Neural cell (in vitro differentiated cells): ENCODE measurements at regions not wholly inside any gene's neighbourhood (a gene's known extent, or its start where the extent isn't known, plus 50 kb on each side); places are given as distances from the start of the nearest gene placed in this dataset.

Experiments
- H2AFZ ChIP-seq: fragments of 200-600, 300-800 bp; sonication (generic), shearing (Covaris generic); 2 replicates; pipeline ENCODE4 v1.6.0; 2014; ENCODE audit warnings: low read depth, mild to moderate bottlenecking, antibody characterized with exemption, low read length, moderate library complexity
- H3F3A ChIP-seq: fragments of 200-600 bp; shearing (Covaris generic); 2 replicates; pipeline ENCODE4 v1.6.1; 2016; ENCODE audit warnings: mild to moderate bottlenecking, moderate library complexity, mixed read lengths, antibody characterized with exemption, low read length; ENCODE audit not compliant: insufficient read depth, poor library complexity, severe bottlenecking
- H3K27ac ChIP-seq: fragments of 200-600, 300-800 bp; sonication (generic), shearing (Covaris generic); 2 replicates; pipeline ENCODE4 v1.5.1; 2014; ENCODE audit warnings: mild to moderate bottlenecking, low read length, moderate library complexity
- H3K27me3 ChIP-seq: fragments of 300-800, 200-600 bp; sonication (generic), shearing (Covaris generic); 2 replicates; pipeline ENCODE4 v1.6.0; 2014; ENCODE audit warnings: mild to moderate bottlenecking, low read depth, low read length, moderate library complexity; ENCODE audit not compliant: insufficient read depth
- H3K36me3 ChIP-seq: fragments of 300-800, 200-600 bp; sonication (generic), shearing (Covaris generic); 2 replicates; pipeline ENCODE4 v1.5.1; 2014; ENCODE audit warnings: mild to moderate bottlenecking, antibody characterized with exemption, low read length, moderate library complexity; ENCODE audit not compliant: insufficient read depth
- H3K4me2 ChIP-seq: fragments of 300-800, 200-600 bp; sonication (generic), shearing (Covaris generic); 2 replicates; pipeline ENCODE4 v1.6.0; 2014; ENCODE audit warnings: mild to moderate bottlenecking, low read length
- H3K4me3 ChIP-seq: fragments of 300-800, 200-600 bp; sonication (generic), shearing (Covaris generic); 2 replicates; pipeline ENCODE4 v1.5.1; 2014; ENCODE audit warnings: mild to moderate bottlenecking, low read length, moderate library complexity
- H3K79me2 ChIP-seq: fragments of 200-600 bp; shearing (Covaris generic); replicated peaks from 2 replicates; pipeline ENCODE4 v1.6.0; 2014; ENCODE audit warnings: mild to moderate bottlenecking, low read length, moderate library complexity; ENCODE audit not compliant: insufficient read depth
- H3K9ac ChIP-seq: fragments of 300-800, 200-600 bp; sonication (generic), shearing (Covaris generic); 2 replicates; pipeline ENCODE4 v1.6.1; 2016; ENCODE audit warnings: mild to moderate bottlenecking, low read length, mixed read lengths
- H3K9me2 ChIP-seq: fragments of 200-600 bp; shearing (Covaris generic); 2 replicates; pipeline ENCODE4 v1.6.1; 2016; ENCODE audit warnings: mild to moderate bottlenecking, low read length, mixed read lengths; ENCODE audit not compliant: insufficient read depth
- H3K9me3 ChIP-seq: fragments of 200-600, 300-800 bp; sonication (generic), shearing (Covaris generic); 2 replicates; pipeline ENCODE4 v1.6.1; 2016; ENCODE audit warnings: mild to moderate bottlenecking, mixed run types, low read length, moderate library complexity, mixed read lengths
- H4K20me1 ChIP-seq: fragments of 200-600 bp; shearing (Covaris generic); 2 replicates; pipeline ENCODE4 v1.6.1; 2016; ENCODE audit warnings: mild to moderate bottlenecking, mixed run types; ENCODE audit not compliant: insufficient read depth
- CTCF ChIP-seq: fragments of 450-650 bp; IDR thresholded peaks from 2 replicates; pipeline ENCODE4 v1.5.1; 2014; ENCODE audit warnings: antibody characterized with exemption, mild to moderate bottlenecking, moderate library complexity; ENCODE audit not compliant: poor library complexity, severe bottlenecking
- EP300 ChIP-seq: fragments of 450-650 bp; conservative IDR thresholded peaks from 2 replicates; pipeline ENCODE4 v1.6.1; 2014; ENCODE audit warnings: antibody characterized with exemption, mild to moderate bottlenecking, moderate library complexity; ENCODE audit not compliant: poor library complexity, severe bottlenecking
- EZH2 ChIP-seq: fragments of 200-600, 300-800 bp; shearing (Covaris generic), sonication (generic); IDR thresholded peaks from 2 replicates; pipeline ENCODE4 v1.6.1; 2014; ENCODE audit warnings: antibody characterized with exemption, low read length, borderline replicate concordance, mild to moderate bottlenecking; ENCODE audit not compliant: insufficient read depth, poor library complexity, severe bottlenecking
- MXI1 ChIP-seq: fragments of 450-650 bp; conservative IDR thresholded peaks from 2 replicates; pipeline ENCODE4 v1.6.1; 2014; ENCODE audit warnings: antibody characterized with exemption, mild to moderate bottlenecking; ENCODE audit not compliant: poor library complexity, severe bottlenecking
- POLR2AphosphoS5 ChIP-seq: IDR thresholded peaks from 2 replicates; pipeline ENCODE4 v1.6.1; 2012
- RAD21 ChIP-seq: fragments of 450-650 bp; conservative IDR thresholded peaks from 2 replicates; pipeline ENCODE4 v1.6.1; 2014; ENCODE audit warnings: antibody characterized with exemption, mild to moderate bottlenecking, moderate library complexity
- SMC3 ChIP-seq: fragments of 450-650 bp; conservative IDR thresholded peaks from 2 replicates; pipeline ENCODE4 v1.6.1; 2014; ENCODE audit warnings: antibody characterized with exemption, mild to moderate bottlenecking, moderate library complexity; ENCODE audit not compliant: poor library complexity
- TAF1 ChIP-seq: IDR thresholded peaks from 2 replicates; pipeline ENCODE4 v1.6.1; 2012; ENCODE audit warnings: low read depth
- TF ChIP-seq, protein P1 (sequence below): IDR thresholded peaks from 2 replicates; pipeline ENCODE4 v1.6.1; 2012; ENCODE audit warnings: borderline replicate concordance

GRCh38 chr9:87392086-87392485 is 105.6 kb upstream of the DAPK1 start:
- H3K27ac ChIP-seq, result no peak overlapping the region
- TF ChIP-seq EZH2 (no peak), RAD21 (no peak), SMC3 (no peak), MXI1 (no peak), TAF1 (no peak), EP300 (no peak), CTCF (no peak), POLR2AphosphoS5 (no peak)
- TF ChIP-seq, protein P1, sequence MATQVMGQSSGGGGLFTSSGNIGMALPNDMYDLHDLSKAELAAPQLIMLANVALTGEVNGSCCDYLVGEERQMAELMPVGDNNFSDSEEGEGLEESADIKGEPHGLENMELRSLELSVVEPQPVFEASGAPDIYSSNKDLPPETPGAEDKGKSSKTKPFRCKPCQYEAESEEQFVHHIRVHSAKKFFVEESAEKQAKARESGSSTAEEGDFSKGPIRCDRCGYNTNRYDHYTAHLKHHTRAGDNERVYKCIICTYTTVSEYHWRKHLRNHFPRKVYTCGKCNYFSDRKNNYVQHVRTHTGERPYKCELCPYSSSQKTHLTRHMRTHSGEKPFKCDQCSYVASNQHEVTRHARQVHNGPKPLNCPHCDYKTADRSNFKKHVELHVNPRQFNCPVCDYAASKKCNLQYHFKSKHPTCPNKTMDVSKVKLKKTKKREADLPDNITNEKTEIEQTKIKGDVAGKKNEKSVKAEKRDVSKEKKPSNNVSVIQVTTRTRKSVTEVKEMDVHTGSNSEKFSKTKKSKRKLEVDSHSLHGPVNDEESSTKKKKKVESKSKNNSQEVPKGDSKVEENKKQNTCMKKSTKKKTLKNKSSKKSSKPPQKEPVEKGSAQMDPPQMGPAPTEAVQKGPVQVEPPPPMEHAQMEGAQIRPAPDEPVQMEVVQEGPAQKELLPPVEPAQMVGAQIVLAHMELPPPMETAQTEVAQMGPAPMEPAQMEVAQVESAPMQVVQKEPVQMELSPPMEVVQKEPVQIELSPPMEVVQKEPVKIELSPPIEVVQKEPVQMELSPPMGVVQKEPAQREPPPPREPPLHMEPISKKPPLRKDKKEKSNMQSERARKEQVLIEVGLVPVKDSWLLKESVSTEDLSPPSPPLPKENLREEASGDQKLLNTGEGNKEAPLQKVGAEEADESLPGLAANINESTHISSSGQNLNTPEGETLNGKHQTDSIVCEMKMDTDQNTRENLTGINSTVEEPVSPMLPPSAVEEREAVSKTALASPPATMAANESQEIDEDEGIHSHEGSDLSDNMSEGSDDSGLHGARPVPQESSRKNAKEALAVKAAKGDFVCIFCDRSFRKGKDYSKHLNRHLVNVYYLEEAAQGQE, result no peak
- no peaks in the 10 kb centered on the region for H3F3A ChIP-seq
- H4K20me1 ChIP-seq, result no peaks in the 10 kb centered on the region
- no peak overlapping the region for H3K4me3 ChIP-seq
- no peaks in the 10 kb centered on the region for H3K79me2 ChIP-seq
- H3K36me3 ChIP-seq, result no peaks in the 10 kb centered on the region
- no peak overlapping the region for H3K9ac ChIP-seq
- no peak overlapping the region for H3K4me2 ChIP-seq
- no peaks in the 10 kb centered on the region for H3K27me3 ChIP-seq
- H3K9me2 ChIP-seq, result no peaks in the 10 kb centered on the region
- no peak overlapping the region for H2AFZ ChIP-seq
- no peaks in the 10 kb centered on the region for H3K9me3 ChIP-seq

DNA sequence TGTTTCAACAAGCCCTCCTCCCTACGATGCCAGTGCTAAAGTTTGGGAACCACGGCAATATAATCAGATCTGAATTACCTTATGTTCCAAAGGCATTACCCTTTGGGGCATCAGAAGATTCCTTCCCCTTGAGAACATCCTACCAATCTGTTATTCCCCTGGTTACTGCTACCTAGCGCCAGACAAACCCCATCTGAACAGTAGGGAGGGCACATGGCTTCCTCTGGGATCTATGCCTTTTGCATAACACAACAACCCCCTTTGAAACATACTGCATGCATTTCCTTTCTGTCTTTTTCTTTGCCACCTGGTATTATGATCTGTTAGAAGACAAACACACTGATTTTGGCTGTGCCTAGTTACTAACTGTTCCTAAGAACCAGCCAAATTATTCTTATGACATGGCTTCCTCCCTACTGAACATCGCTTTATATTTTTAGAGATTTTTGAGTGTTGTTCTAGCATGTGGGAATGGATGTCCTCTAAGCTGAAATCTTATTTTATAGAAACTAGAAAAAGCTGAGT is 103.9 kb upstream of the DAPK1 start:
- no peaks in the 10 kb centered on the region for H3K9me2 ChIP-seq
- no peak overlapping the region for H3K4me2 ChIP-seq
- no peaks in the 10 kb centered on the region for H3K79me2 ChIP-seq
- no peak overlapping the region for H3K9ac ChIP-seq
- H3K9me3 ChIP-seq, result no peaks in the 10 kb centered on the region
- TF ChIP-seq EZH2, result no peak
- no peak for TF ChIP-seq POLR2AphosphoS5
- TF ChIP-seq RAD21, result no peak
- TF ChIP-seq, protein P1, result no peak
- TF ChIP-seq CTCF, result no peak
- TF ChIP-seq SMC3, result no peak
- no peak for TF ChIP-seq TAF1
- no peak for TF ChIP-seq MXI1
- H4K20me1 ChIP-seq, result no peaks in the 10 kb centered on the region
- H3K27me3 ChIP-seq, result no peaks in the 10 kb centered on the region
- no peak overlapping the region for H2AFZ ChIP-seq
- no peaks in the 10 kb centered on the region for H3K36me3 ChIP-seq
- no peak overlapping the region for H3K27ac ChIP-seq
- no peak overlapping the region for H3K4me3 ChIP-seq
- H3F3A ChIP-seq, result no peaks in the 10 kb centered on the region
